Activated naive CD4-positive, alpha-beta T cell treated with anti-CD3 and anti-CD28 coated beads, Interleukin-2, amount 10 ng/mL, durations not matched to agents 7 days and 5 days (primary cell): ENCODE measurements at regions not wholly inside any gene's neighbourhood (a gene's known extent, or its start where the extent isn't known, plus 50 kb on each side); places are given as distances from the start of the nearest gene placed in this dataset.
"Not testable (repeated sequence)": the region's sequence is repeated elsewhere in the genome, so short reads cannot be mapped to it uniquely, and the experiment has no call there.

Experiments used
- CTCF ChIA-PET: fragments of 350-600 bp; sonication (Branson Sonifier 250); formaldehyde crosslinking; loops from one replicate; lab custom pipeline; 2021; ENCODE audit warnings: antibody characterized with exemption; lab: Charles Lee
- DNase-seq: peaks from one replicate; pipeline ENCODE4 v3.0.0-alpha.2; 2020
- H3K27ac Mint-ChIP-seq: one replicate; pipeline ENCODE4 v1.8.0; 2021; ENCODE audit warnings: mild to moderate bottlenecking, moderate library complexity, mixed read lengths
- H3K27me3 Mint-ChIP-seq: one replicate; pipeline ENCODE4 v1.8.0; 2021; ENCODE audit warnings: mild to moderate bottlenecking, mixed read lengths
- H3K36me3 Mint-ChIP-seq: one replicate; pipeline ENCODE4 v1.8.0; 2021; ENCODE audit warnings: mixed read lengths
- H3K4me1 Mint-ChIP-seq: one replicate; pipeline ENCODE4 v1.8.0; 2021; ENCODE audit warnings: mixed read lengths
- H3K4me3 Mint-ChIP-seq: one replicate; pipeline ENCODE4 v1.8.0; 2021; ENCODE audit warnings: mild to moderate bottlenecking, moderate library complexity, mixed read lengths
- H3K9me3 Mint-ChIP-seq: one replicate; pipeline ENCODE4 v1.8.0; 2021; ENCODE audit warnings: mixed read lengths

DNA sequence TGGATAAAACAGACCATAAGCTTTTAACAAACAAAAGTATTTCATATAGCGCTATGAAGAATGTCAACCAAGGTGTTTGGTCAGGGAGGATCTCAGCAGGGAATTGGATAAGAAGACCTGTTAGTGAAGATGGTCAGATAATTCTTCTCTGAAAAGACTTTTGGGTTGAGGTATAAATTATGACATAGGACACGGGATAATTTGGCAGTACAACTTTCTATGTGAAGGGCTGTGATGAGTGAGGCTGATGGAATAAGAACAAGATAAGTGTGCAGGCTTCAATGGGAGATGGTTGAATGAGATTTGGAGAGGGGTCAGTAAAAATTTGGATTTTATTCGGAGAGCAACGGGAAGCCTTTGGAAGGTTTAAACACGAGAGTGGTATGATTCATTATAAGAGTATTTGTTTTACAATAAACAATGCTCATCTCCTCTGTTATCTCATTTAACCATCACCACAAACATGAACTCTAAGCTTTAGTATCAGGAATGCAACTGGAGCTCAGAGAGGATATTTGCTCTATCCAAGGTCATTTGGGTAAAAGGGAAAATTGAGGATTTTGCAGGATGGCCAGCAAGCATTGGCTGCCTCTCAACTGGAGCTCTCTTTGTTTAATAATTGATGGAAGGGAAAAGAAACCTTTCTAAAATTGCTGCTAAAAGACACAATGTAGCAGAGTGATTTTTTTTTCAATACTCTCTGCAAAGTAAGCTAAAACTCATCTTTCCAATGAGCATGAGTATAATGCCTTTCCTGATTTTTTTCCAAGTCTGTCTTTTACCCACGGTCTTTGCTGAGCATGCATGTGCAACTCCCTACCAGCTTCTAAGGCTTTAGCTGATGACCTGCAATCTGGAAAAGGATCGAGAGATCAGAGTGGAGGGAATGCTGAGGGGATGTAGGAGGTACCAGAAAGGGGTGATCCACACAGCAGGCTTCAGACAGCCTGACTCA, 534.0 kb downstream of the CBLN4 start:
- CTCF ChIA-PET, result interaction anchor here (0.6 kb wide), 1 partner anchor 356 kb away, joined by 3 read pairs; no protein-coding TSS in a partner anchor
- Mint-ChIP-seq H3K4me1 (no peaks in the 10 kb centered on the region), H3K27ac (no peak overlapping the region), H3K27me3 (no peaks in the 10 kb centered on the region), H3K36me3 (no peaks in the 10 kb centered on the region), H3K9me3 (peaks cover 11% of the 10 kb centered on the region), H3K4me3 (no peak overlapping the region)
- DNase-seq, result no peak

GRCh38 chr20:55469074-55469473, 536.2 kb downstream of the CBLN4 start:
- CTCF ChIA-PET, result no interaction called here
- H3K27me3 Mint-ChIP-seq, result no peaks in the 10 kb centered on the region
- H3K27ac Mint-ChIP-seq, result no peak overlapping the region
- H3K9me3 Mint-ChIP-seq, result peaks cover 11% of the 10 kb centered on the region
- no peaks in the 10 kb centered on the region for H3K4me1 Mint-ChIP-seq
- no peaks in the 10 kb centered on the region for H3K36me3 Mint-ChIP-seq
- no peak overlapping the region for H3K4me3 Mint-ChIP-seq
- no peak for DNase-seq

- no peaks in the 10 kb centered on the region for H3K27me3 Mint-ChIP-seq
- CTCF ChIA-PET, result no interaction called here
- no peak overlapping the region for H3K4me3 Mint-ChIP-seq
- DNase-seq, result no peak
- H3K4me1 Mint-ChIP-seq, result no peaks in the 10 kb centered on the region
- H3K36me3 Mint-ChIP-seq, result no peaks in the 10 kb centered on the region
- H3K9me3 Mint-ChIP-seq, result peaks cover under 1% of the 10 kb centered on the region
- H3K27ac Mint-ChIP-seq, result no peak overlapping the region
These were observed 543.8 kb downstream of the CBLN4 start for GRCh38 chr20:55461519-55461918.

DNA sequence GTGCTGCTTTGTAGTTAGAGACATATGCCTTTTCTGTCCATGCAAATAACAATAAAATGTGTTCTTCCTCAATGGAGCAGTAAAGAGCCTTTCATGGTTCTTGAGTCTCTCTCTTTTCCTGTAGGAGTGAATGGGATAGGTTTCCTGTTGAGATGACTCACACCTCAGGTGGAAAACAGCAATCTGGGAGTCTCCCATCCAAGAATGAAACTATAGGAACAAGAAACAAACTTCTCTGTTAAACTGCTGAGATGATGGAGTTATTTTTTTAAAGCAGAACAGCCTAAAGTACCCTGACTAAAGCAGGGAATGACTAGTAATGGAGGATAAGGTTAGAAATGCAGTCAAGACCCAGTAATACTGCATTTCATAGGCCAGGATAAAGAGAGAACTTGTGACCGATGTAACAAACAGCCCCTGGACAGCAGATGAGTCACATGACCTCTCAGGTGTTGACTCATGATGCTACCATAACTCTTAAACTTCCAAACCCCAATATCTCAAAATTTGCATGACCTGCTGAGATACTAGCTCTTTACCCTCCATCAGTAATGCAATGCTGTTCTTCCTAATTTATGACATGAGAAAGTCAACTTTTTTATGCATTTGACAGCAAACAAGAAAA, 548.9 kb downstream of the CBLN4 start:
- no peaks in the 10 kb centered on the region for H3K9me3 Mint-ChIP-seq
- no peaks in the 10 kb centered on the region for H3K27me3 Mint-ChIP-seq
- no peak overlapping the region for H3K27ac Mint-ChIP-seq
- DNase-seq, result no peak
- no peak overlapping the region for H3K4me3 Mint-ChIP-seq
- H3K36me3 Mint-ChIP-seq, result no peaks in the 10 kb centered on the region
- H3K4me1 Mint-ChIP-seq, result no peaks in the 10 kb centered on the region
- CTCF ChIA-PET, result no interaction called here

- H3K9me3 Mint-ChIP-seq, result peaks cover 12% of the 10 kb centered on the region
- CTCF ChIA-PET, result no interaction called here
- H3K27me3 Mint-ChIP-seq, result no peaks in the 10 kb centered on the region
- H3K4me1 Mint-ChIP-seq, result no peaks in the 10 kb centered on the region
- no peak overlapping the region for H3K27ac Mint-ChIP-seq
- H3K36me3 Mint-ChIP-seq, result no peaks in the 10 kb centered on the region
- no peak overlapping the region for H3K4me3 Mint-ChIP-seq
- no peak for DNase-seq
These were observed 556.2 kb downstream of the CBLN4 start for GRCh38 chr20:55449091-55449490.

DNA sequence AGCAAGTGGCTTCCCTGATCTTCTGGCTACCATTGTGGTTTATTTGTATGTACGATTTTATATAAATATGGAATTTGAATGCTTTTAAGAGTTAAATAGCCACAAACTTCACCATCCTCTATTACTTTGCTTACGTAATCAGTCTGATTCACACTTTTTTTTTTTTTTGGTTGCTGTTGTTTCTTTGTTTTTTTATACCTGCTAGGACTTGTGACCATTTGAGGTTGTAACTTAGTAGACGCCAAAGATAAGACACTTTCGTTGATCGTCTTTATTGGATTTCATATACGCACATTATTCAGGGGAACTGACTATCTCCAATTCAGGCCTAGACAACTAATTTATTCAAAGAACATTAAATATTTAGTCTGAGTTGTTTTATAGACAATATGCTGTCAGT, 559.0 kb downstream of the CBLN4 start:
- no peaks in the 10 kb centered on the region for H3K27me3 Mint-ChIP-seq
- no peaks in the 10 kb centered on the region for H3K4me1 Mint-ChIP-seq
- no peak for DNase-seq
- no peak overlapping the region for H3K27ac Mint-ChIP-seq
- H3K4me3 Mint-ChIP-seq, result no peak overlapping the region
- peaks cover 12% of the 10 kb centered on the region for H3K9me3 Mint-ChIP-seq
- CTCF ChIA-PET, result no interaction called here
- H3K36me3 Mint-ChIP-seq, result no peaks in the 10 kb centered on the region

DNA sequence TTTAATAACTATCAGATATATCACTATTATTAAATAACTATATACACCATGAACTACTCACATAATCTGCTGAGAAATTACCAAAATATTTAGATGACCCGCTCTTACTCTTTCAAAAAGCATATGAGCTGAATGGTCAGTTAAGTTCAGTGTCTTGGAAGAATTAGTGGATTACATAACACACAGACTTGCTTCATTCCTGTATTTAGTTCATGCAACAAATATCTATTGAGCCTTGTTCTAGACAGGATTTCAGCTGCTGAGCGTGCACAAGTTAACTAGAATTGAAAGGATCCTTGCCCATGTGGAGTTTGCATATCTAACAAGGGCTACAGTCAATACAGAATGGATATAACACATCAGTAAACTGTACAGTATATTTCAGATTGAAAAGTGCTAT, 566.2 kb downstream of the CBLN4 start:
- no peak overlapping the region for H3K27ac Mint-ChIP-seq
- H3K4me1 Mint-ChIP-seq, result no peaks in the 10 kb centered on the region
- CTCF ChIA-PET, result no interaction called here
- no peak overlapping the region for H3K4me3 Mint-ChIP-seq
- H3K9me3 Mint-ChIP-seq, result peaks cover 2% of the 10 kb centered on the region
- H3K36me3 Mint-ChIP-seq, result no peaks in the 10 kb centered on the region
- no peaks in the 10 kb centered on the region for H3K27me3 Mint-ChIP-seq
- DNase-seq, result no peak

DNA sequence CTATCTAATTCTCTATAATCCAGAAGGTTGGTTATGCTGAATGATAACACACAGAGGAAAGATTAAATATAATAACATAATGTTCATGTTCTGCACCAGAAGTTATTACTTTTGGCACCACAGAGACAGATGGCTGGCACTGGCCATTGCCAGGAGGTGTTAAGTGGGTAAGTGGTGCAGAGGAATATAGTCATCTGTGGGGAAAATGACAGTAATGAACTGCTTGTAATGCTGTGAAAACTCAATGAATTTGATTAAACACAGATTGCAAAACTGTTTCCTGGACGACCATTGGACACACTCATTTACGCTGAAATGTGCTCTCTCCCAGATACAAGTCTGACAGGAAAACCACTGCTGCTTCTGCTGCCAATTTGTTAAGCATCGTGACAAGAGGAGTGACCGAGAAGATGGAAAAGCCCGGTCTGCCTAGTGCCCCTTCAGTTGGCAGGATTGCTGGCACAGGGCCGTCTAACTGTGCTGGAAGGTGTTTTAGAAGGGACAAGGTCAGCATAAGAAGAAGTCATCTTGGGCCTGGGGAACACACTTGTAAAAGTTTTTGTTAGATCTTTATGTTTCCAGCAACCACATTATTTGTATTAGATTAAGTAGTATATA, 567.4 kb downstream of the CBLN4 start:
- DNase-seq, result no peak
- Mint-ChIP-seq H3K4me1 (no peaks in the 10 kb centered on the region), H3K27me3 (no peaks in the 10 kb centered on the region), H3K36me3 (no peaks in the 10 kb centered on the region), H3K9me3 (peaks cover 2% of the 10 kb centered on the region), H3K27ac (no peak overlapping the region), H3K4me3 (no peak overlapping the region)
- CTCF ChIA-PET, result no interaction called here

DNA sequence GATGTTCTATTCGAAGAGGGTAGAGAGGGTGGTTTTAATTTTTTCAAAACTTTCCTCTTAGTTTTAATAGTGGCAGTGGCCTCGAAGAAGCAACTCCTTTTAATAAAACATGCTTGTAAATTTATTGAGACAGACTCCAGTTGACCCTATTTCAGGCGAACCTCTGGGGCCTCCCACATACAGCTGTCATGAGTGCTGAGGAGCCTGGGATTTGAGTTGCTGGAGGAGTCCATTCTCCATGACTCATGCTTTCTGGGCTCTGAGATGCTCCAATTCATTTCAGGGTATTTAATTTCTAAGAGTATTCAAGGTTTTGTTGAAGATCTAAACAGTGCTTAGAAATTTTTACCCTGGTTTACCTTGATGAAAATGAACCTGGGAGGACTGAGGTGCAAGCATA, 580.4 kb downstream of the CBLN4 start:
- H3K27me3 Mint-ChIP-seq, result no peaks in the 10 kb centered on the region
- CTCF ChIA-PET, result no interaction called here

DNA sequence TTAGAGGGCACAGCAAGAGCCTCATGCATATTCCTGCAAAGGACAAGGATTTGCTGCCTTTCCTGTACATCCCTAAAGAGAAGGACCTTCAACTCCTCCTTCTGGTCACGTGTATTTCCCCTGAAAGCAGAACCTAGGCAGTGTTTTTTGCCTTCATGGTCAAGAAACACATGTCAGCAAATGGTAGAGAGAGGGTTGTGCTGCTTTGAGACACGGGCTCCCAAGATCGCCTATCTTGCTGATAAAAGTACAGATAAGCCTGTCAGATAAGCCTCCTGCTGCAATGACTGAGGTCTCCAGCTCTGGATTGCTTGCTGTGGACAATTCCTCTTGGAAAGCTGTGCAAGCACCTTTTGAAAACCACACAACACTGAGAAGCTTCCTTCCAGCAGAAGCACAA, 580.8 kb downstream of the CBLN4 start:
- H3K9me3 Mint-ChIP-seq, result peaks cover 4% of the 10 kb centered on the region
- no peak for DNase-seq
- no peaks in the 10 kb centered on the region for H3K36me3 Mint-ChIP-seq
- H3K27me3 Mint-ChIP-seq, result no peaks in the 10 kb centered on the region
- H3K4me3 Mint-ChIP-seq, result no peak overlapping the region
- CTCF ChIA-PET, result no interaction called here
- no peaks in the 10 kb centered on the region for H3K4me1 Mint-ChIP-seq
- no peak overlapping the region for H3K27ac Mint-ChIP-seq

More for the DNA sequence above, 580.4 kb downstream of the CBLN4 start:
- no peak for DNase-seq
- Mint-ChIP-seq H3K4me3 (no peak overlapping the region), H3K36me3 (no peaks in the 10 kb centered on the region), H3K9me3 (peaks cover 2% of the 10 kb centered on the region), H3K4me1 (no peaks in the 10 kb centered on the region), H3K27ac (no peak overlapping the region)

GRCh38 chr20:55417836-55418235, 587.5 kb downstream of the CBLN4 start:
- H3K27ac Mint-ChIP-seq, result no peak overlapping the region
- no peak overlapping the region for H3K4me3 Mint-ChIP-seq
- DNase-seq, result no peak
- no peaks in the 10 kb centered on the region for H3K4me1 Mint-ChIP-seq
- no peaks in the 10 kb centered on the region for H3K36me3 Mint-ChIP-seq
- CTCF ChIA-PET, result no interaction called here
- no peaks in the 10 kb centered on the region for H3K27me3 Mint-ChIP-seq
- peaks cover 3% of the 10 kb centered on the region for H3K9me3 Mint-ChIP-seq

- Mint-ChIP-seq H3K27ac (no peak overlapping the region), H3K9me3 (peaks cover 5% of the 10 kb centered on the region), H3K4me3 (no peak overlapping the region), H3K36me3 (no peaks in the 10 kb centered on the region), H3K4me1 (no peaks in the 10 kb centered on the region), H3K27me3 (no peaks in the 10 kb centered on the region)
- CTCF ChIA-PET, result no interaction called here
- no peak for DNase-seq
These were observed 589.7 kb downstream of the CBLN4 start for GRCh38 chr20:55415567-55416142.

GRCh38 chr20:55412508-55412907, 592.8 kb downstream of the CBLN4 start:
- H3K4me3 Mint-ChIP-seq, H3K9me3 Mint-ChIP-seq, H3K27me3 Mint-ChIP-seq, H3K36me3 Mint-ChIP-seq, H3K27ac Mint-ChIP-seq, H3K4me1 Mint-ChIP-seq, DNase-seq, CTCF ChIA-PET: not testable (repeated sequence)

- no peak overlapping the region for H3K4me3 Mint-ChIP-seq
- H3K27ac Mint-ChIP-seq, result no peak overlapping the region
- H3K36me3 Mint-ChIP-seq, result no peaks in the 10 kb centered on the region
- no peaks in the 10 kb centered on the region for H3K4me1 Mint-ChIP-seq
- H3K27me3 Mint-ChIP-seq, result no peaks in the 10 kb centered on the region
- peaks cover 8% of the 10 kb centered on the region for H3K9me3 Mint-ChIP-seq
- CTCF ChIA-PET, result no interaction called here
- no peak for DNase-seq
These were observed 598.4 kb downstream of the CBLN4 start for GRCh38 chr20:55406891-55407290.
